Astrocyte (in vitro differentiated cells and primary cell): ENCODE measurements at regions not wholly inside any gene's neighbourhood (a gene's known extent, or its start where the extent isn't known, plus 50 kb on each side); places are given as distances from the start of the nearest gene placed in this dataset.

ENCODE experiments used
- DNase-seq: peaks from one replicate; pipeline ENCODE4 v3.0.0-alpha.2; 2010; ENCODE audit warnings: low read depth
- FAIRE-seq: peaks from 2 replicates; lab custom pipeline; 2011; peaks lifted over from hg19 to GRCh38; lab: Jason Lieb, UNC
- H2AFZ ChIP-seq: 2 replicates; pipeline ENCODE4 v1.6.0; 2012; ENCODE audit warnings: low read depth, low read length, inconsistent platforms
- H3K27ac ChIP-seq: 2 replicates; pipeline ENCODE4 v1.5.1; 2011; ENCODE audit warnings: low read depth, low read length, inconsistent platforms
- H3K27me3 ChIP-seq: 2 replicates; pipeline ENCODE4 v1.6.0; 2011; ENCODE audit warnings: low read length, inconsistent platforms; ENCODE audit not compliant: insufficient read depth
- H3K36me3 ChIP-seq: 2 replicates; pipeline ENCODE4 v1.5.1; 2011; ENCODE audit warnings: low read length, inconsistent platforms; ENCODE audit not compliant: insufficient read depth
- H3K4me1 ChIP-seq: 2 replicates; pipeline ENCODE4 v1.5.1; 2011; ENCODE audit warnings: low read length, inconsistent platforms; ENCODE audit not compliant: insufficient read depth
- H3K4me2 ChIP-seq: 2 replicates; pipeline ENCODE4 v1.6.0; 2012; ENCODE audit warnings: low read length, inconsistent platforms
- H3K4me3 ChIP-seq: 2 replicates; pipeline ENCODE4 v1.5.1; 2011; ENCODE audit warnings: low read depth, mild to moderate bottlenecking, low read length, inconsistent platforms; ENCODE audit not compliant: insufficient read depth
- H3K79me2 ChIP-seq: 2 replicates; pipeline ENCODE4 v1.6.0; 2012; ENCODE audit warnings: mild to moderate bottlenecking, low read length, inconsistent platforms; ENCODE audit not compliant: insufficient read depth
- H3K9ac ChIP-seq: 2 replicates; pipeline ENCODE4 v1.6.0; 2012; ENCODE audit warnings: mild to moderate bottlenecking, low read length, inconsistent platforms
- H3K9me3 ChIP-seq: 2 replicates; pipeline ENCODE4 v1.5.1; 2012; ENCODE audit warnings: low read depth, mild to moderate bottlenecking, low read length, inconsistent platforms; ENCODE audit not compliant: insufficient read depth
- H4K20me1 ChIP-seq: 2 replicates; pipeline ENCODE4 v1.6.0; 2012; ENCODE audit warnings: low read length, inconsistent platforms; ENCODE audit not compliant: insufficient read depth
- H3K27ac Mint-ChIP-seq: one replicate; pipeline ENCODE4 v1.8.0; 2021; ENCODE audit warnings: mild to moderate bottlenecking, mixed read lengths; ENCODE audit not compliant: unreplicated experiment
- H3K27me3 Mint-ChIP-seq: one replicate; pipeline ENCODE4 v1.8.0; 2021; ENCODE audit warnings: low read depth, mixed read lengths; ENCODE audit not compliant: unreplicated experiment
- H3K36me3 Mint-ChIP-seq: one replicate; pipeline ENCODE4 v1.8.0; 2021; ENCODE audit warnings: low read depth, mixed read lengths; ENCODE audit not compliant: unreplicated experiment
- H3K4me1 Mint-ChIP-seq: one replicate; pipeline ENCODE4 v1.8.0; 2021; ENCODE audit warnings: low read depth, mixed read lengths; ENCODE audit not compliant: unreplicated experiment
- H3K4me3 Mint-ChIP-seq: one replicate; pipeline ENCODE4 v1.8.0; 2021; ENCODE audit warnings: mild to moderate bottlenecking, moderate library complexity, mixed read lengths; ENCODE audit not compliant: unreplicated experiment
- H3K9me3 Mint-ChIP-seq: one replicate; pipeline ENCODE4 v1.8.0; 2021; ENCODE audit warnings: mild to moderate bottlenecking, mixed read lengths; ENCODE audit not compliant: unreplicated experiment
- EZH2 ChIP-seq: IDR thresholded peaks from 2 replicates; pipeline ENCODE4 v1.6.1; 2012; ENCODE audit warnings: mild to moderate bottlenecking, low read length, inconsistent platforms; ENCODE audit not compliant: insufficient read depth
- TF ChIP-seq, protein P1 (sequence below): IDR thresholded peaks from 2 replicates; pipeline ENCODE4 v1.5.1; 2011; ENCODE audit warnings: low read depth, mild to moderate bottlenecking, inconsistent platforms, low read length, moderate library complexity; ENCODE audit not compliant: insufficient read depth

DNA sequence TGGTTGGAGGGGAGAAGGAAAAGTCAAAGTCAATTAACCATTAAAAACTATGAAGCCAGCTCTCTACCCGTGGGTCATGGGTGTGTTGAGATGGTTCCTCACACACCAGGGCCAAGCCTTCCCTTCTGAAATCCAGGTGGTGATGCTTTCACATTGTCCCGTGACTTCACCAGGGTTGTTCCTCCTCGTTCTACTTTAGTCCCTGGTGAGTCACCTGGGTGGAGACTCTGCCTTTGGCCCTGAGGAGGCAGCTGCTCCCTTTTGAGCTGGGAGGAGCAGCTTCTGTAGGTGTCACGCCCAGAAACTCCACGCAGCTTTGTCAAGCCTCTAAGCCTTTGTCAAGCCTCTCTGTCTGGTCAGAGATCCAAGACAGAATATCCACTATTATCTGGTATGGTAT lies 348.3 kb downstream of the BMP4 start:
- Mint-ChIP-seq H3K27me3 (peaks cover 6% of the 10 kb centered on the region), H3K27ac (no peak overlapping the region), H3K4me3 (no peak overlapping the region), H3K4me1 (peaks cover 2% of the 10 kb centered on the region), H3K9me3 (peaks cover 2% of the 10 kb centered on the region), H3K36me3 (peaks cover 3% of the 10 kb centered on the region)
- Histone ChIP-seq H3K36me3 (no peaks in the 10 kb centered on the region), H2AFZ (no peak overlapping the region), H3K4me3 (no peak overlapping the region), H3K27ac (no peak overlapping the region), H3K79me2 (no peaks in the 10 kb centered on the region), H3K4me1 (peaks cover under 1% of the 10 kb centered on the region), H3K27me3 (peaks cover 4% of the 10 kb centered on the region), H3K9me3 (no peaks in the 10 kb centered on the region), H3K9ac (no peak overlapping the region), H4K20me1 (no peaks in the 10 kb centered on the region), H3K4me2 (no peak overlapping the region)
- FAIRE-seq: no peak
- no peak for DNase-seq
- TF ChIP-seq, protein P1, sequence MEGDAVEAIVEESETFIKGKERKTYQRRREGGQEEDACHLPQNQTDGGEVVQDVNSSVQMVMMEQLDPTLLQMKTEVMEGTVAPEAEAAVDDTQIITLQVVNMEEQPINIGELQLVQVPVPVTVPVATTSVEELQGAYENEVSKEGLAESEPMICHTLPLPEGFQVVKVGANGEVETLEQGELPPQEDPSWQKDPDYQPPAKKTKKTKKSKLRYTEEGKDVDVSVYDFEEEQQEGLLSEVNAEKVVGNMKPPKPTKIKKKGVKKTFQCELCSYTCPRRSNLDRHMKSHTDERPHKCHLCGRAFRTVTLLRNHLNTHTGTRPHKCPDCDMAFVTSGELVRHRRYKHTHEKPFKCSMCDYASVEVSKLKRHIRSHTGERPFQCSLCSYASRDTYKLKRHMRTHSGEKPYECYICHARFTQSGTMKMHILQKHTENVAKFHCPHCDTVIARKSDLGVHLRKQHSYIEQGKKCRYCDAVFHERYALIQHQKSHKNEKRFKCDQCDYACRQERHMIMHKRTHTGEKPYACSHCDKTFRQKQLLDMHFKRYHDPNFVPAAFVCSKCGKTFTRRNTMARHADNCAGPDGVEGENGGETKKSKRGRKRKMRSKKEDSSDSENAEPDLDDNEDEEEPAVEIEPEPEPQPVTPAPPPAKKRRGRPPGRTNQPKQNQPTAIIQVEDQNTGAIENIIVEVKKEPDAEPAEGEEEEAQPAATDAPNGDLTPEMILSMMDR: no peak
- no peak for TF ChIP-seq EZH2

DNA sequence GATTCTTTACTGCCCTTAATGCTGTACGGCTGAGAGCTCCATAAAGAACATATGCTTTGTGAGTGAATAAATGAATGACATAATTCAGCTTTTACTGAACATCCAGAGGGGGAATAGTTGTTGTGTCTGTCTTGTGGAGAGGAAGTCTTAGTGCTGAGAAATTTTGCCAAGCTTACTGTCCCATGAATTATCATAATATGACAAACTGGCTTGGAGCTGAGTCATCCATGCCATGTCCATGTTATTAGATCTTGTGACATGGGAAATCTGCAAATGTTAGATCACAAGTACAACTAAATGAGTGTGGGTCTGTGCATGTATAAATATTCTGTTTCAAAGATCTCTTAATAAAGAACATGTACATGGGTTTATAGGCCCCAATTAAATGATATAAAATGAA lies 350.4 kb downstream of the BMP4 start:
- Histone ChIP-seq H2AFZ (no peak overlapping the region), H3K27ac (no peak overlapping the region), H3K9ac (no peak overlapping the region), H3K4me2 (no peak overlapping the region), H4K20me1 (no peaks in the 10 kb centered on the region), H3K36me3 (no peaks in the 10 kb centered on the region), H3K9me3 (no peaks in the 10 kb centered on the region), H3K79me2 (no peaks in the 10 kb centered on the region), H3K27me3 (peaks cover 11% of the 10 kb centered on the region), H3K4me1 (no peaks in the 10 kb centered on the region), H3K4me3 (no peak overlapping the region)
- Mint-ChIP-seq H3K9me3 (peaks cover 2% of the 10 kb centered on the region), H3K4me1 (peaks cover 2% of the 10 kb centered on the region), H3K36me3 (peaks cover 3% of the 10 kb centered on the region), H3K4me3 (no peak overlapping the region), H3K27me3 (peaks cover 6% of the 10 kb centered on the region), H3K27ac (no peak overlapping the region)
- TF ChIP-seq, protein P1: no peak
- no peak for TF ChIP-seq EZH2
- FAIRE-seq (no peak), DNase-seq (no peak)

DNA sequence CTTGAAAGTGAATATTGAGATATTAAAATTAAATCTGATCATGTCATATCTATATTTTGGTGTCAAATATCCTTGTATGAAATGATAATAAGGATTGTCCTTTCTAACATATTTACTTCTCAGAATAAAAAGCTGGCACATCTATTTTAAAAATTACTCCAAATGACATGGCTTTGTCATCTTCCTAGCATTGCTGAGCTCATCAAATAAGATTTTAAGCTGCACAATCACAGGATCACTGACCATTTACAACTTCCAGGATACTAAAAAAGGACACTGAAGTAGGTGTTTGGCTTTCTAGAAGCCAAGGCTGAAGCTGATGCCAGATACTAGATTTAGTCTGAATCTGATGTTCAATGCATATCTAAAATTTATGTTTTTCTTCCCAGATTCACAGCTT lies 351.1 kb downstream of the BMP4 start:
- H3K27me3 Mint-ChIP-seq: peaks cover 6% of the 10 kb centered on the region
- H3K79me2 ChIP-seq: no peaks in the 10 kb centered on the region
- H3K4me1 Mint-ChIP-seq: peaks cover 2% of the 10 kb centered on the region
- H3K36me3 ChIP-seq: no peaks in the 10 kb centered on the region
- H2AFZ ChIP-seq: no peak overlapping the region
- no peak overlapping the region for H3K4me3 ChIP-seq
- peaks cover 11% of the 10 kb centered on the region for H3K27me3 ChIP-seq
- peaks cover 3% of the 10 kb centered on the region for H3K36me3 Mint-ChIP-seq
- H3K27ac ChIP-seq: no peak overlapping the region
- H3K9me3 Mint-ChIP-seq: peaks cover 2% of the 10 kb centered on the region
- no peak overlapping the region for H3K4me3 Mint-ChIP-seq
- DNase-seq (no peak), FAIRE-seq (no peak)
- H3K9ac ChIP-seq: no peak overlapping the region
- no peak overlapping the region for H3K4me2 ChIP-seq
- TF ChIP-seq, protein P1: no peak
- TF ChIP-seq EZH2: no peak
- no peaks in the 10 kb centered on the region for H3K4me1 ChIP-seq
- no peak overlapping the region for H3K27ac Mint-ChIP-seq
- H4K20me1 ChIP-seq: no peaks in the 10 kb centered on the region
- no peaks in the 10 kb centered on the region for H3K9me3 ChIP-seq
